WTC11 (cell line): ENCODE measurements at regions not wholly inside any gene's neighbourhood (a gene's known extent, or its start where the extent isn't known, plus 50 kb on each side); places are given as distances from the start of the nearest gene placed in this dataset.
A peak's percentile ranks its signal among the peaks of the same experiment; 100 is the strongest.

ENCODE experiments used
- ATAC-seq: fragments of 200-7000 bp; cut with Tn5 transposase; 2 replicates; pipeline ENCODE4 v1.10.0; 2021; ENCODE audit warnings: mild to moderate bottlenecking, moderate library complexity
- CTCF ChIA-PET: fragments of 300-600 bp; sonication (Branson Sonifier 250); formaldehyde crosslinking; loops from one replicate; lab custom pipeline; 2021; ENCODE audit warnings: antibody characterized with exemption; lab: Charles Lee
- POLR2A ChIA-PET: fragments of 350-600 bp; sonication (Branson Sonifier 250); formaldehyde crosslinking; loops from one replicate; lab custom pipeline; 2021; ENCODE audit warnings: antibody characterized with exemption; lab: Charles Lee
- DNase-seq: peaks from one replicate; pipeline ENCODE4 v3.0.0; 2021; ENCODE audit warnings: low spot score
- H3K27ac Mint-ChIP-seq: 2 replicates; pipeline ENCODE4 v1.8.0; 2021; ENCODE audit warnings: mixed read lengths
- H3K27me3 Mint-ChIP-seq: 2 replicates; pipeline ENCODE4 v1.8.0; 2021; ENCODE audit warnings: low read depth, mild to moderate bottlenecking, moderate library complexity, mixed read lengths
- H3K36me3 Mint-ChIP-seq: 2 replicates; pipeline ENCODE4 v1.8.0; 2021; ENCODE audit warnings: mixed read lengths
- H3K4me1 Mint-ChIP-seq: 2 replicates; pipeline ENCODE4 v1.8.0; 2022; ENCODE audit warnings: mixed read lengths
- H3K4me3 Mint-ChIP-seq: 2 replicates; pipeline ENCODE4 v1.8.0; 2021; ENCODE audit warnings: mild to moderate bottlenecking, moderate library complexity, mixed read lengths
- H3K9me3 Mint-ChIP-seq: 2 replicates; pipeline ENCODE4 v1.8.0; 2021; ENCODE audit warnings: mixed read lengths
- CBFB ChIP-seq: sonication (generic); formaldehyde crosslinking; IDR thresholded peaks from 2 replicates; pipeline ENCODE4 v1.8.1; 2022; ENCODE audit warnings: mild to moderate bottlenecking, low read depth, missing genetic modification reagents
- FOXJ3 ChIP-seq: sonication (generic); formaldehyde crosslinking; IDR thresholded peaks from 2 replicates; pipeline ENCODE4 v1.9.0; 2021; ENCODE audit warnings: missing genetic modification reagents, mild to moderate bottlenecking, borderline replicate concordance
- JAZF1 ChIP-seq: fragments of 250-450 bp; sonication (Bioruptor Pico); IDR thresholded peaks from 2 replicates; pipeline ENCODE4 v1.9.0; 2021; ENCODE audit warnings: moderate library complexity, mild to moderate bottlenecking, inconsistent platforms
- OVOL2 ChIP-seq: fragments of 250-450 bp; sonication (Bioruptor Pico); IDR thresholded peaks from 2 replicates; pipeline ENCODE4 v1.9.0; 2021; ENCODE audit warnings: mild to moderate bottlenecking, borderline replicate concordance
- RELA ChIP-seq: sonication (generic); formaldehyde crosslinking; IDR thresholded peaks from 2 replicates; pipeline ENCODE4 v1.8.1; 2022; ENCODE audit warnings: missing genetic modification reagents, mild to moderate bottlenecking, borderline replicate concordance
- SMAD4 ChIP-seq: sonication (generic); formaldehyde crosslinking; IDR thresholded peaks from 2 replicates; pipeline ENCODE4 v1.8.0; 2022; ENCODE audit warnings: mild to moderate bottlenecking, missing genetic modification reagents
- TP53 ChIP-seq: sonication (generic); formaldehyde crosslinking; IDR thresholded peaks from 2 replicates; pipeline ENCODE4 v1.8.1; 2023; ENCODE audit warnings: mild to moderate bottlenecking, missing genetic modification reagents
- ZNF138 ChIP-seq: sonication (generic); formaldehyde crosslinking; conservative IDR thresholded peaks from 2 replicates; pipeline ENCODE4 v1.8.1; 2022; ENCODE audit warnings: mild to moderate bottlenecking, moderate library complexity, missing genetic modification reagents
- ZNF416 ChIP-seq: fragments of 250-450 bp; sonication (Bioruptor Pico); IDR thresholded peaks from 2 replicates; pipeline ENCODE4 v1.9.0; 2021; ENCODE audit warnings: mild to moderate bottlenecking, inconsistent platforms
- ZNF423 ChIP-seq: fragments of 250-450 bp; sonication (Bioruptor Pico); IDR thresholded peaks from 2 replicates; pipeline ENCODE4 v2.1.2; 2022; ENCODE audit warnings: mild to moderate bottlenecking, moderate library complexity
- TF ChIP-seq, protein P1 (sequence below): sonication (generic); formaldehyde crosslinking; IDR thresholded peaks from 2 replicates; pipeline ENCODE4 v1.8.1; 2022; ENCODE audit warnings: low read depth, mild to moderate bottlenecking, moderate library complexity, missing genetic modification reagents, borderline replicate concordance
- TF ChIP-seq, protein P2 (sequence below): sonication (generic); formaldehyde crosslinking; IDR thresholded peaks from 2 replicates; pipeline ENCODE4 v1.8.0; 2023; ENCODE audit warnings: missing genetic modification reagents, mild to moderate bottlenecking, borderline replicate concordance
- TF ChIP-seq, protein P3 (sequence below): sonication (generic); formaldehyde crosslinking; IDR thresholded peaks from 2 replicates; pipeline ENCODE4 v1.8.1; 2023; ENCODE audit warnings: mild to moderate bottlenecking, missing genetic modification reagents, moderate library complexity
- TF ChIP-seq, protein P4 (sequence below): fragments of 250-450 bp; sonication (Bioruptor Pico); IDR thresholded peaks from 2 replicates; pipeline ENCODE4 v1.9.0; 2021; ENCODE audit warnings: moderate library complexity, mild to moderate bottlenecking, inconsistent platforms, borderline replicate concordance
- TF ChIP-seq, protein P5 (sequence below): sonication (generic); formaldehyde crosslinking; IDR thresholded peaks from 2 replicates; pipeline ENCODE4 v1.8.0; 2023; ENCODE audit warnings: mild to moderate bottlenecking, missing genetic modification reagents
- TF ChIP-seq, protein P6 (sequence below): fragments of 250-450 bp; sonication (Bioruptor Pico); IDR thresholded peaks from 2 replicates; pipeline ENCODE4 v1.9.0; 2021; ENCODE audit warnings: mild to moderate bottlenecking, borderline replicate concordance
- TF ChIP-seq, protein P7 (sequence below): sonication (generic); formaldehyde crosslinking; IDR thresholded peaks from 2 replicates; pipeline ENCODE4 v1.8.1; 2023; ENCODE audit warnings: mild to moderate bottlenecking, missing genetic modification reagents, borderline replicate concordance

DNA sequence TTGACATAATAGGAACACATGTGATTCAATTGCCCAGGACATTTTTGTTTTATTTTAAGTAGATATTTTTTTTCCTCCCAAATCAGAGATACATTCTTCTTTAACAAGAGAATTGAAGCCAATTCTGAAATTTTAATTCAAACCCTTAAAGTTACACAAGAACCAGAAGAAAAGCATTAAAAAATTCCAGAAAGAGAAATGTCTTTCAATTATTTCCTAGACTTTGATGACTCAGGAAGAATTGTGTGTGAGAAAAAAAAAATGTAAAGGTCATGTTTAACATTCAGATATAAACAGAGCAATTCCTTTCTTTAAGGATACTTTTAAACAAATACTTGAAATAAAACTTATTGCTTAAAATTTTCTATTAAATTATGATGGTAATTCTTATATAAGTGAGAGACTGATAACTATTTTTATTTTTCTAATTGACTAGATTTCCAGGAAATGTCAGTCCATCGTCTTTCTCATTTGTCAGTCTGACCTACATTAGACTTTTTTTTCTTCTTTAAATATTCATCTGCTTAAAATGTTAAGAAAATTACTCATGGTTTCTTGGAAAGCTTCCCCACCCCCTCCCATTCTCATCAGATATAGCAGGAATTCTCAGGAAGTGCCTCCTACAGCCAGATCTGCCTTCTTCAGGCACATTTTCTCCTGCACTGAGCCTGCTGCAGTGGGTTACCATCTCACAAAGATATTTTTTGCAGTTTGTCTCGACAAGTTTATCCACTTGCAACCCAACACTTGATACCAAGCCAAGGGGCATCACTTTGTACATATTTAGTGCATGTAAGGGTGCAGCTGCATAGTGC lies 261.8 kb upstream of the CBLB start:
- H3K27me3 Mint-ChIP-seq: no peaks in the 10 kb centered on the region
- ATAC-seq (peak; percentile 62; the same call in 1 of the 2 replicates), DNase-seq (no peak)
- ChIA-PET CTCF (no interaction called here), POLR2A (no interaction called here)
- H3K36me3 Mint-ChIP-seq: no peaks in the 10 kb centered on the region
- no peak overlapping the region for H3K27ac Mint-ChIP-seq
- peaks cover 10% of the 10 kb centered on the region for H3K4me1 Mint-ChIP-seq
- TF ChIP-seq, protein P1, sequence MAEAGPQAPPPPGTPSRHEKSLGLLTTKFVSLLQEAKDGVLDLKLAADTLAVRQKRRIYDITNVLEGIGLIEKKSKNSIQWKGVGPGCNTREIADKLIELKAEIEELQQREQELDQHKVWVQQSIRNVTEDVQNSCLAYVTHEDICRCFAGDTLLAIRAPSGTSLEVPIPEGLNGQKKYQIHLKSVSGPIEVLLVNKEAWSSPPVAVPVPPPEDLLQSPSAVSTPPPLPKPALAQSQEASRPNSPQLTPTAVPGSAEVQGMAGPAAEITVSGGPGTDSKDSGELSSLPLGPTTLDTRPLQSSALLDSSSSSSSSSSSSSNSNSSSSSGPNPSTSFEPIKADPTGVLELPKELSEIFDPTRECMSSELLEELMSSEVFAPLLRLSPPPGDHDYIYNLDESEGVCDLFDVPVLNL: no peak
- TF ChIP-seq, protein P2, sequence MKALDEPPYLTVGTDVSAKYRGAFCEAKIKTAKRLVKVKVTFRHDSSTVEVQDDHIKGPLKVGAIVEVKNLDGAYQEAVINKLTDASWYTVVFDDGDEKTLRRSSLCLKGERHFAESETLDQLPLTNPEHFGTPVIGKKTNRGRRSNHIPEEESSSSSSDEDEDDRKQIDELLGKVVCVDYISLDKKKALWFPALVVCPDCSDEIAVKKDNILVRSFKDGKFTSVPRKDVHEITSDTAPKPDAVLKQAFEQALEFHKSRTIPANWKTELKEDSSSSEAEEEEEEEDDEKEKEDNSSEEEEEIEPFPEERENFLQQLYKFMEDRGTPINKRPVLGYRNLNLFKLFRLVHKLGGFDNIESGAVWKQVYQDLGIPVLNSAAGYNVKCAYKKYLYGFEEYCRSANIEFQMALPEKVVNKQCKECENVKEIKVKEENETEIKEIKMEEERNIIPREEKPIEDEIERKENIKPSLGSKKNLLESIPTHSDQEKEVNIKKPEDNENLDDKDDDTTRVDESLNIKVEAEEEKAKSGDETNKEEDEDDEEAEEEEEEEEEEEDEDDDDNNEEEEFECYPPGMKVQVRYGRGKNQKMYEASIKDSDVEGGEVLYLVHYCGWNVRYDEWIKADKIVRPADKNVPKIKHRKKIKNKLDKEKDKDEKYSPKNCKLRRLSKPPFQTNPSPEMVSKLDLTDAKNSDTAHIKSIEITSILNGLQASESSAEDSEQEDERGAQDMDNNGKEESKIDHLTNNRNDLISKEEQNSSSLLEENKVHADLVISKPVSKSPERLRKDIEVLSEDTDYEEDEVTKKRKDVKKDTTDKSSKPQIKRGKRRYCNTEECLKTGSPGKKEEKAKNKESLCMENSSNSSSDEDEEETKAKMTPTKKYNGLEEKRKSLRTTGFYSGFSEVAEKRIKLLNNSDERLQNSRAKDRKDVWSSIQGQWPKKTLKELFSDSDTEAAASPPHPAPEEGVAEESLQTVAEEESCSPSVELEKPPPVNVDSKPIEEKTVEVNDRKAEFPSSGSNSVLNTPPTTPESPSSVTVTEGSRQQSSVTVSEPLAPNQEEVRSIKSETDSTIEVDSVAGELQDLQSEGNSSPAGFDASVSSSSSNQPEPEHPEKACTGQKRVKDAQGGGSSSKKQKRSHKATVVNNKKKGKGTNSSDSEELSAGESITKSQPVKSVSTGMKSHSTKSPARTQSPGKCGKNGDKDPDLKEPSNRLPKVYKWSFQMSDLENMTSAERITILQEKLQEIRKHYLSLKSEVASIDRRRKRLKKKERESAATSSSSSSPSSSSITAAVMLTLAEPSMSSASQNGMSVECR (CRISPR knock-in tag): no peak
- TF ChIP-seq, protein P3, sequence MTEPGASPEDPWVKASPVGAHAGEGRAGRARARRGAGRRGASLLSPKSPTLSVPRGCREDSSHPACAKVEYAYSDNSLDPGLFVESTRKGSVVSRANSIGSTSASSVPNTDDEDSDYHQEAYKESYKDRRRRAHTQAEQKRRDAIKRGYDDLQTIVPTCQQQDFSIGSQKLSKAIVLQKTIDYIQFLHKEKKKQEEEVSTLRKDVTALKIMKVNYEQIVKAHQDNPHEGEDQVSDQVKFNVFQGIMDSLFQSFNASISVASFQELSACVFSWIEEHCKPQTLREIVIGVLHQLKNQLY (CRISPR knock-in tag): no peak
- TF ChIP-seq ZNF138 (no peak), TP53 (no peak), CBFB (CRISPR knock-in tag) (no peak), ZNF423 (CRISPR knock-in tag) (no peak), JAZF1 (no peak), FOXJ3 (CRISPR knock-in tag) (no peak), OVOL2 (CRISPR knock-in tag) (no peak), ZNF416 (no peak), RELA (CRISPR knock-in tag) (no peak), SMAD4 (CRISPR knock-in tag) (no peak)
- TF ChIP-seq, protein P4, sequence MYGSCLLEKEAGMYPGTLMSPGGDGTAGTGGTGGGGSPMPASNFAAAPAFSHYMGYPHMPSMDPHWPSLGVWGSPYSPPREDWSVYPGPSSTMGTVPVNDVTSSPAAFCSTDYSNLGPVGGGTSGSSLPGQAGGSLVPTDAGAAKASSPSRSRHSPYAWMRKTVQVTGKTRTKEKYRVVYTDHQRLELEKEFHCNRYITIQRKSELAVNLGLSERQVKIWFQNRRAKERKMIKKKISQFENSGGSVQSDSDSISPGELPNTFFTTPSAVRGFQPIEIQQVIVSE: no peak
- TF ChIP-seq, protein P5, sequence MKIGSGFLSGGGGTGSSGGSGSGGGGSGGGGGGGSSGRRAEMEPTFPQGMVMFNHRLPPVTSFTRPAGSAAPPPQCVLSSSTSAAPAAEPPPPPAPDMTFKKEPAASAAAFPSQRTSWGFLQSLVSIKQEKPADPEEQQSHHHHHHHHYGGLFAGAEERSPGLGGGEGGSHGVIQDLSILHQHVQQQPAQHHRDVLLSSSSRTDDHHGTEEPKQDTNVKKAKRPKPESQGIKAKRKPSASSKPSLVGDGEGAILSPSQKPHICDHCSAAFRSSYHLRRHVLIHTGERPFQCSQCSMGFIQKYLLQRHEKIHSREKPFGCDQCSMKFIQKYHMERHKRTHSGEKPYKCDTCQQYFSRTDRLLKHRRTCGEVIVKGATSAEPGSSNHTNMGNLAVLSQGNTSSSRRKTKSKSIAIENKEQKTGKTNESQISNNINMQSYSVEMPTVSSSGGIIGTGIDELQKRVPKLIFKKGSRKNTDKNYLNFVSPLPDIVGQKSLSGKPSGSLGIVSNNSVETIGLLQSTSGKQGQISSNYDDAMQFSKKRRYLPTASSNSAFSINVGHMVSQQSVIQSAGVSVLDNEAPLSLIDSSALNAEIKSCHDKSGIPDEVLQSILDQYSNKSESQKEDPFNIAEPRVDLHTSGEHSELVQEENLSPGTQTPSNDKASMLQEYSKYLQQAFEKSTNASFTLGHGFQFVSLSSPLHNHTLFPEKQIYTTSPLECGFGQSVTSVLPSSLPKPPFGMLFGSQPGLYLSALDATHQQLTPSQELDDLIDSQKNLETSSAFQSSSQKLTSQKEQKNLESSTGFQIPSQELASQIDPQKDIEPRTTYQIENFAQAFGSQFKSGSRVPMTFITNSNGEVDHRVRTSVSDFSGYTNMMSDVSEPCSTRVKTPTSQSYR: no peak
- TF ChIP-seq, protein P6, sequence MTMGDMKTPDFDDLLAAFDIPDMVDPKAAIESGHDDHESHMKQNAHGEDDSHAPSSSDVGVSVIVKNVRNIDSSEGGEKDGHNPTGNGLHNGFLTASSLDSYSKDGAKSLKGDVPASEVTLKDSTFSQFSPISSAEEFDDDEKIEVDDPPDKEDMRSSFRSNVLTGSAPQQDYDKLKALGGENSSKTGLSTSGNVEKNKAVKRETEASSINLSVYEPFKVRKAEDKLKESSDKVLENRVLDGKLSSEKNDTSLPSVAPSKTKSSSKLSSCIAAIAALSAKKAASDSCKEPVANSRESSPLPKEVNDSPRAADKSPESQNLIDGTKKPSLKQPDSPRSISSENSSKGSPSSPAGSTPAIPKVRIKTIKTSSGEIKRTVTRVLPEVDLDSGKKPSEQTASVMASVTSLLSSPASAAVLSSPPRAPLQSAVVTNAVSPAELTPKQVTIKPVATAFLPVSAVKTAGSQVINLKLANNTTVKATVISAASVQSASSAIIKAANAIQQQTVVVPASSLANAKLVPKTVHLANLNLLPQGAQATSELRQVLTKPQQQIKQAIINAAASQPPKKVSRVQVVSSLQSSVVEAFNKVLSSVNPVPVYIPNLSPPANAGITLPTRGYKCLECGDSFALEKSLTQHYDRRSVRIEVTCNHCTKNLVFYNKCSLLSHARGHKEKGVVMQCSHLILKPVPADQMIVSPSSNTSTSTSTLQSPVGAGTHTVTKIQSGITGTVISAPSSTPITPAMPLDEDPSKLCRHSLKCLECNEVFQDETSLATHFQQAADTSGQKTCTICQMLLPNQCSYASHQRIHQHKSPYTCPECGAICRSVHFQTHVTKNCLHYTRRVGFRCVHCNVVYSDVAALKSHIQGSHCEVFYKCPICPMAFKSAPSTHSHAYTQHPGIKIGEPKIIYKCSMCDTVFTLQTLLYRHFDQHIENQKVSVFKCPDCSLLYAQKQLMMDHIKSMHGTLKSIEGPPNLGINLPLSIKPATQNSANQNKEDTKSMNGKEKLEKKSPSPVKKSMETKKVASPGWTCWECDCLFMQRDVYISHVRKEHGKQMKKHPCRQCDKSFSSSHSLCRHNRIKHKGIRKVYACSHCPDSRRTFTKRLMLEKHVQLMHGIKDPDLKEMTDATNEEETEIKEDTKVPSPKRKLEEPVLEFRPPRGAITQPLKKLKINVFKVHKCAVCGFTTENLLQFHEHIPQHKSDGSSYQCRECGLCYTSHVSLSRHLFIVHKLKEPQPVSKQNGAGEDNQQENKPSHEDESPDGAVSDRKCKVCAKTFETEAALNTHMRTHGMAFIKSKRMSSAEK (CRISPR knock-in tag): no peak
- TF ChIP-seq, protein P7, sequence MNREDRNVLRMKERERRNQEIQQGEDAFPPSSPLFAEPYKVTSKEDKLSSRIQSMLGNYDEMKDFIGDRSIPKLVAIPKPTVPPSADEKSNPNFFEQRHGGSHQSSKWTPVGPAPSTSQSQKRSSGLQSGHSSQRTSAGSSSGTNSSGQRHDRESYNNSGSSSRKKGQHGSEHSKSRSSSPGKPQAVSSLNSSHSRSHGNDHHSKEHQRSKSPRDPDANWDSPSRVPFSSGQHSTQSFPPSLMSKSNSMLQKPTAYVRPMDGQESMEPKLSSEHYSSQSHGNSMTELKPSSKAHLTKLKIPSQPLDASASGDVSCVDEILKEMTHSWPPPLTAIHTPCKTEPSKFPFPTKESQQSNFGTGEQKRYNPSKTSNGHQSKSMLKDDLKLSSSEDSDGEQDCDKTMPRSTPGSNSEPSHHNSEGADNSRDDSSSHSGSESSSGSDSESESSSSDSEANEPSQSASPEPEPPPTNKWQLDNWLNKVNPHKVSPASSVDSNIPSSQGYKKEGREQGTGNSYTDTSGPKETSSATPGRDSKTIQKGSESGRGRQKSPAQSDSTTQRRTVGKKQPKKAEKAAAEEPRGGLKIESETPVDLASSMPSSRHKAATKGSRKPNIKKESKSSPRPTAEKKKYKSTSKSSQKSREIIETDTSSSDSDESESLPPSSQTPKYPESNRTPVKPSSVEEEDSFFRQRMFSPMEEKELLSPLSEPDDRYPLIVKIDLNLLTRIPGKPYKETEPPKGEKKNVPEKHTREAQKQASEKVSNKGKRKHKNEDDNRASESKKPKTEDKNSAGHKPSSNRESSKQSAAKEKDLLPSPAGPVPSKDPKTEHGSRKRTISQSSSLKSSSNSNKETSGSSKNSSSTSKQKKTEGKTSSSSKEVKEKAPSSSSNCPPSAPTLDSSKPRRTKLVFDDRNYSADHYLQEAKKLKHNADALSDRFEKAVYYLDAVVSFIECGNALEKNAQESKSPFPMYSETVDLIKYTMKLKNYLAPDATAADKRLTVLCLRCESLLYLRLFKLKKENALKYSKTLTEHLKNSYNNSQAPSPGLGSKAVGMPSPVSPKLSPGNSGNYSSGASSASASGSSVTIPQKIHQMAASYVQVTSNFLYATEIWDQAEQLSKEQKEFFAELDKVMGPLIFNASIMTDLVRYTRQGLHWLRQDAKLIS (CRISPR knock-in tag): no peak
- peaks cover 7% of the 10 kb centered on the region for H3K9me3 Mint-ChIP-seq
- H3K4me3 Mint-ChIP-seq: no peak overlapping the region
